ENCODE measurements at regions not wholly inside any gene's neighbourhood (a gene's known extent, or its start where the extent isn't known, plus 50 kb on each side); places are given as distances from the start of the nearest gene placed in this dataset.

- Mint-ChIP-seq H3K27ac (no peak overlapping the region), H3K36me3 (ENCODE audit: low read depth) (peaks cover 15% of the 10 kb centered on the region), H3K4me1 (ENCODE audit: low read depth) (no peaks in the 10 kb centered on the region), H3K4me3 (no peak overlapping the region), H3K27me3 (ENCODE audit: insufficient read depth) (peaks cover 2% of the 10 kb centered on the region), H3K9me3 (peaks cover 65% of the 10 kb centered on the region)
- intact Hi-C loops (cut with micrococcal nuclease), result no loop called here
- DNase-seq (ENCODE audit: low spot score), result no peak
Observed at GRCh38 chr20:43809206-43809819, 82.5 kb upstream of the GTSF1L start.

- H3K4me1 Mint-ChIP-seq (ENCODE audit: low read depth), result peaks cover 7% of the 10 kb centered on the region
- peaks cover 48% of the 10 kb centered on the region for H3K9me3 Mint-ChIP-seq
- no peak overlapping the region for H3K4me3 Mint-ChIP-seq
- H3K27ac Mint-ChIP-seq, result no peak overlapping the region
- no peaks in the 10 kb centered on the region for H3K27me3 Mint-ChIP-seq (ENCODE audit: insufficient read depth)
- no peak for DNase-seq (ENCODE audit: low spot score)
- intact Hi-C loops (cut with micrococcal nuclease), result no loop called here
- peaks cover 7% of the 10 kb centered on the region for H3K36me3 Mint-ChIP-seq (ENCODE audit: low read depth)
Observed at GRCh38 chr20:43804781-43805180, 78.0 kb upstream of the GTSF1L start.

DNA sequence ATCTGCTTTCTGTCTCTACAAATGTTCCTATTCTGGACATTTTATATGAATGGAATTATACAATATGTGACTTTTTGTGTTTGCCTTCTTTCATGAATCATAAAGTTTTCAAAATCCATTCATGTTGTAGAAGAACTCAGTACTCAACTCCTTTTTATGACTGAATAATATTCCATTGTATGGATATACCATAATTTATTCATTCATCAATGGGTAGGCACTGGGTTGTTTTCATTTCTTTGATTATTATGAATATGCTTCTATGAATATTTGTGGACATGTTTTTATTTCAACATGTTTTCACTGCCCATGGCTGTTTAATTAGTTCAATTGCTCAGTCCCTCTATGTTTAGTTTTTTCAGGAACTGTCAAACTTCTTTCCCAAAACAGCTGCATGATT, 76.5 kb upstream of the GTSF1L start:
- peaks cover 22% of the 10 kb centered on the region for H3K4me1 Mint-ChIP-seq (ENCODE audit: low read depth)
- H3K27ac Mint-ChIP-seq, result no peak overlapping the region
- no peak for DNase-seq (ENCODE audit: low spot score)
- H3K27me3 Mint-ChIP-seq (ENCODE audit: insufficient read depth), result no peaks in the 10 kb centered on the region
- peaks cover 37% of the 10 kb centered on the region for H3K9me3 Mint-ChIP-seq
- H3K36me3 Mint-ChIP-seq (ENCODE audit: low read depth), result peaks cover 2% of the 10 kb centered on the region
- intact Hi-C loops (cut with micrococcal nuclease), result no loop called here
- H3K4me3 Mint-ChIP-seq, result no peak overlapping the region

- DNase-seq (ENCODE audit: low spot score), result no peak
Observed at GRCh38 chr20:43800186-43800585, 73.4 kb upstream of the GTSF1L start.

DNA sequence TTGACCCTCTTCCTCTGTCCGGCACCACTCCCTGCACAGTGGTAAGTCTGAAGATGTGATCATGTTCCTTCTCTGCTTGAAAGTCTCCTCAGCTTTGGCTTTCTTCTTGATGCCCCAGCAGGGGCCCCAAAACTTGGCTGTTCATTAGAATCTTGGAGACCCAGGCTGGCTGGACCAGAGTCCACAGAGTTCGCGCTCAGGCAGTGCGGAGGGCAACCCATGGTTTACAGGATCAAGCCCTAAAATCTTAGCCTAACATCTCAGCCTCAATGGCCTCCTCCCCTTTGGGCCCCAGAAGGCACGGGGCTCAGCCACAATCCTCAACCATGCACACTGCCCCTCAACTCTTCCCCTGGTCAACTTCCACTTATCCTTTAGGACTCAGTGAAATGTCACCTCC, 72.9 kb upstream of the GTSF1L start:
- Mint-ChIP-seq H3K4me1 (ENCODE audit: low read depth) (peaks cover 31% of the 10 kb centered on the region), H3K9me3 (peaks cover 22% of the 10 kb centered on the region)
- intact Hi-C loops (cut with micrococcal nuclease), result no loop called here

More at GRCh38 chr20:43800186-43800585, 73.4 kb upstream of the GTSF1L start:
- no peak overlapping the region for H3K4me3 Mint-ChIP-seq
- H3K27ac Mint-ChIP-seq, result peak overlapping the region; percentile 1
- H3K36me3 Mint-ChIP-seq (ENCODE audit: low read depth), result peaks cover 3% of the 10 kb centered on the region
- peaks cover 31% of the 10 kb centered on the region for H3K4me1 Mint-ChIP-seq (ENCODE audit: low read depth)
- H3K27me3 Mint-ChIP-seq (ENCODE audit: insufficient read depth), result no peaks in the 10 kb centered on the region
- peaks cover 20% of the 10 kb centered on the region for H3K9me3 Mint-ChIP-seq
- intact Hi-C loops (cut with micrococcal nuclease), result no loop called here

DNA sequence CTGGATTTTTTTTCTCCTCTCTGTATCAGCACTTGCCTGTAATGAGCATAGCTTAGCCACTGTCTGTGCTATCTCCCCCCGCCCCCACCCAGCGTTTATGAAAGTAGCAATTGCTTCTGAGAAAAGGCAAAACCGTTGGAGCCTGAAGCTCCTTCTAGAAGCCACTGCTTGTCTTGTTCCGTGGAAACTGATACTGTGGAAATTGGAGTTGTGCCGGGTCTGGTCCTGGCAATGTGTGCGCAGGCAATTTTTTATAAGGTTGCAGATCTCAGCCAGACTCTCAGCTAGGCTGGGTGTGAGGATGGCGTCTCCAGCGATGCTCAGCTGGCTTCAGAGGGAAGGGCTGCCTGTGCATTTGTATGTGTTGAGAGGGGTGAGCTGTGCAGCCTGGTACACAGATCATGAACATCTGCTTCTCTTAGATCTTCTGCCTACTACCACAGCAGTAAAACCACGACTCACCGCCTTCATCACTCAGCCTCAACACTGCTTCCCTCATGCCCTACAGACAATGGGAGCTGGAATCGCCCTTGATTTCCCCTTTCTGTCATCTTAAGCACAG, 72.4 kb upstream of the GTSF1L start:
- Mint-ChIP-seq H3K9me3 (peaks cover 17% of the 10 kb centered on the region), H3K4me3 (peak overlapping the region; percentile 14), H3K27ac (peak overlapping the region; percentile 33), H3K27me3 (ENCODE audit: insufficient read depth) (no peaks in the 10 kb centered on the region), H3K36me3 (ENCODE audit: low read depth) (peaks cover 6% of the 10 kb centered on the region), H3K4me1 (ENCODE audit: low read depth) (peaks cover 31% of the 10 kb centered on the region)
- DNase-seq (ENCODE audit: low spot score), result no peak
- intact Hi-C loops (cut with micrococcal nuclease), result no loop called here

More for the DNA sequence above, 72.9 kb upstream of the GTSF1L start:
- H3K36me3 Mint-ChIP-seq (ENCODE audit: low read depth), result peaks cover 6% of the 10 kb centered on the region
- no peak for DNase-seq (ENCODE audit: low spot score)
- no peaks in the 10 kb centered on the region for H3K27me3 Mint-ChIP-seq (ENCODE audit: insufficient read depth)
- no peak overlapping the region for H3K4me3 Mint-ChIP-seq
- H3K27ac Mint-ChIP-seq, result peak overlapping the region; percentile 33

GRCh38 chr20:43798291-43799149, 71.7 kb upstream of the GTSF1L start:
- Mint-ChIP-seq H3K27me3 (ENCODE audit: insufficient read depth) (no peaks in the 10 kb centered on the region), H3K27ac (no peak overlapping the region), H3K9me3 (peaks cover 15% of the 10 kb centered on the region), H3K36me3 (ENCODE audit: low read depth) (peaks cover 6% of the 10 kb centered on the region), H3K4me3 (no peak overlapping the region), H3K4me1 (ENCODE audit: low read depth) (peaks cover 31% of the 10 kb centered on the region)
- no peak for DNase-seq (ENCODE audit: low spot score)
- intact Hi-C loops (cut with micrococcal nuclease), result no loop called here

DNA sequence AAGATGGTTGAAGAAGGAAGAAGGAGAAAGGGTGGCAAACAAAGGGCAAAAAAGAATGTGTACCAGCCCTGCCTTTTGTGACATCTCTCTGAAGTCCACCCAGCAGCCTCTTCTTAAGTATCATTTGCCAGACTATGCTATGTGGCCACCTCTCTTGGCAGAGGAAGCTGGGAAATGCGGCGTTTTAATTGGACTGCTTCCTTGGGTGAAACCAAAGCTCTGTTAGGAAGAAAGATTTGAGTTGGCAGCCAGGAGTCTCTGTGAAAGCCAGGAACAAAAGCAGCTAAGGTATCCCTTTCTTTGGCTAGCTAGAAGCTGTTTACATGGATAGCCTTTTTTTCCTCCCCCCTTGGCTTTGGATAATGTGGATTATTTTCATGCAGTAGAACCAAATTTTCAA, 67.5 kb upstream of the GTSF1L start:
- Mint-ChIP-seq H3K36me3 (ENCODE audit: low read depth) (peaks cover 16% of the 10 kb centered on the region), H3K9me3 (peaks cover 25% of the 10 kb centered on the region), H3K27ac (no peak overlapping the region), H3K4me1 (ENCODE audit: low read depth) (peaks cover 24% of the 10 kb centered on the region), H3K4me3 (no peak overlapping the region), H3K27me3 (ENCODE audit: insufficient read depth) (peaks cover 2% of the 10 kb centered on the region)
- no peak for DNase-seq (ENCODE audit: low spot score)
- intact Hi-C loops (cut with micrococcal nuclease), result no loop called here

DNA sequence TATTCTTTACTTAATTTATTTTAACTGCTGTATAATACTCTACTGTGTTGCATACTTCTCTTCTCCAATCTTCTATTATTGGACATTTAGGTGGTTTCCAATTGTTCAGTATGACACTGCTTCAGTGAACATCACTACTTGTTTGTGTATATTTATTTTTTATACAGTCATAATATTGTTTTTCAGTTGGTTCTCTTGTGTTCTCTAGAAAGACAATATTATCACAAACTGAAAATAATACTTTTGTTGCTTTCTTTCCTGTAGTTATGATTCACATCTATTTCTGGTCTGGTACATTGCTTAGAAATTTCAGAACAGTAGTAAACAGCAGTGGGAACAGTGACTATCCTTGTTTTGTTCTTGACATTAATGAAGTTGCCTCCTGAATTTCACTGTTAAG, 62.8 kb upstream of the GTSF1L start:
- Mint-ChIP-seq H3K27me3 (ENCODE audit: insufficient read depth) (peaks cover 2% of the 10 kb centered on the region), H3K36me3 (ENCODE audit: low read depth) (peaks cover 10% of the 10 kb centered on the region), H3K4me3 (no peak overlapping the region), H3K9me3 (peaks cover 17% of the 10 kb centered on the region), H3K27ac (peak overlapping the region; percentile 44), H3K4me1 (ENCODE audit: low read depth) (peaks cover 10% of the 10 kb centered on the region)
- intact Hi-C loops (cut with micrococcal nuclease), result loop anchor here (1.0 to 2.0 kb wide), 2 partner anchors 38 to 57 kb away; no protein-coding TSS in a partner anchor
- DNase-seq (ENCODE audit: low spot score), result no peak

GRCh38 chr20:43787937-43788336, 61.1 kb upstream of the GTSF1L start:
- Mint-ChIP-seq H3K27me3 (ENCODE audit: insufficient read depth) (peaks cover 2% of the 10 kb centered on the region), H3K4me1 (ENCODE audit: low read depth) (peaks cover 10% of the 10 kb centered on the region), H3K36me3 (ENCODE audit: low read depth) (peaks cover 9% of the 10 kb centered on the region), H3K4me3 (no peak overlapping the region), H3K9me3 (peaks cover 15% of the 10 kb centered on the region), H3K27ac (peak overlapping the region; percentile 52)
- no peak for DNase-seq (ENCODE audit: low spot score)
- intact Hi-C loops (cut with micrococcal nuclease), result loop anchor here (2.0 kb wide), 1 partner anchor 59 kb away; no protein-coding TSS in a partner anchor

DNA sequence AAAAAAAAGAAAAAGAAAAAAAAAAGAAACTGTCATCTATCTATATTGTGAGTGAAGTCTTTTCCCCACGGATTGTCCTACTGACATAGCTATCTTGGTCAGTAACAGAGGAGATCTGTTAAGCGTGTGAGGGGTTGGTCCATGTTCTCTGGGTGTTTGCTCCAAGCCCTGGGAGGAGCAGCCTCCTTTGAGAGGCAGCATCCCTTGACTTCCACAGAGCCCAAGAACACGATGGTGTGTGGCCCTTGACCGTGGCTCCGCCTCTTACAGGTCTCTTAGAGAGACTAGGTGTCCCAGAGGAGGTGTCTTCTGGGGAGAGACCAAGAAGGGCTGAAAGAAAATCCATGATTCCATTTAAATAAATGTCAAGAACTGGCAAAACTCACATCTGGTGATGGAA, 60.1 kb upstream of the GTSF1L start:
- intact Hi-C loops (cut with micrococcal nuclease), result no loop called here
- H3K4me3 Mint-ChIP-seq, result no peak overlapping the region
- H3K9me3 Mint-ChIP-seq, result peaks cover 12% of the 10 kb centered on the region
- H3K36me3 Mint-ChIP-seq (ENCODE audit: low read depth), result peaks cover 1% of the 10 kb centered on the region
- peaks cover 21% of the 10 kb centered on the region for H3K4me1 Mint-ChIP-seq (ENCODE audit: low read depth)
- H3K27ac Mint-ChIP-seq, result no peak overlapping the region
- H3K27me3 Mint-ChIP-seq (ENCODE audit: insufficient read depth), result no peaks in the 10 kb centered on the region
- DNase-seq (ENCODE audit: low spot score), result no peak

DNA sequence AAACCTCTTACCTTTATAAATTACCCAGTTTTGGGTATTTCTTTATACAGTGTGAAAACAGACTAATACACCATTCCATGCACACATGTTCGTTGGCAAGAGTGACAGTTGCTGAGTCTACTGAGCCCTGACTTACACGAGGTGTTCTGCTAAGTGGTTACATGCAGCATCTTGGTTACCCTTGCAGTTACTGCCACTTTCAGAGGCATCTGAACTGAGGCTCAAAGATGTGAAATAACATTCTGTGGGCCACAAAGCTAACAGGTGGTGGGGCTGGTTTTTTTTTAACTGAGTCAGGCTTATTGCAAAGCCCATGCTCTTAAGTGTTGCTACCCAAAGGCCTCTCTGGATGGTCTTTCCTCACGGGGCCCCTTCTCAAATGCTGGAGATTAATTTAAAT, 54.4 kb upstream of the GTSF1L start:
- peaks cover 46% of the 10 kb centered on the region for H3K9me3 Mint-ChIP-seq
- peaks cover 2% of the 10 kb centered on the region for H3K36me3 Mint-ChIP-seq (ENCODE audit: low read depth)
- H3K4me3 Mint-ChIP-seq, result no peak overlapping the region
- H3K4me1 Mint-ChIP-seq (ENCODE audit: low read depth), result peaks cover 12% of the 10 kb centered on the region
- no peak overlapping the region for H3K27ac Mint-ChIP-seq
- peaks cover 2% of the 10 kb centered on the region for H3K27me3 Mint-ChIP-seq (ENCODE audit: insufficient read depth)
- intact Hi-C loops (cut with micrococcal nuclease), result no loop called here
- DNase-seq (ENCODE audit: low spot score), result no peak

GRCh38 chr20:43778375-43778774, 51.6 kb upstream of the GTSF1L start:
- no peak overlapping the region for H3K27ac Mint-ChIP-seq
- peaks cover 12% of the 10 kb centered on the region for H3K4me1 Mint-ChIP-seq (ENCODE audit: low read depth)
- no peak for DNase-seq (ENCODE audit: low spot score)
- peaks cover 46% of the 10 kb centered on the region for H3K9me3 Mint-ChIP-seq
- intact Hi-C loops (cut with micrococcal nuclease), result no loop called here
- H3K36me3 Mint-ChIP-seq (ENCODE audit: low read depth), result peaks cover 2% of the 10 kb centered on the region
- H3K4me3 Mint-ChIP-seq, result no peak overlapping the region
- H3K27me3 Mint-ChIP-seq (ENCODE audit: insufficient read depth), result peaks cover 5% of the 10 kb centered on the region
